Lower leg skin (tissue), 3 donors: ENCODE measurements at regions not wholly inside any gene's neighbourhood (a gene's known extent, or its start where the extent isn't known, plus 50 kb on each side); places are given as distances from the start of the nearest gene placed in this dataset.

Experiments
- POLR2A ChIP-seq, 2 donors: fragments of 450-650 bp; IDR thresholded peaks; one replicate each; pipeline ENCODE4 v1.6.1; 2016 to 2017; ENCODE audit warnings: antibody characterized with exemption in 2 of 2, mild to moderate bottlenecking in 1 of 2, moderate library complexity in 1 of 2
- TF ChIP-seq, protein P1 (sequence below), 3 donors: fragments of 450-650 bp; IDR thresholded peaks; one replicate each; pipeline ENCODE4 v1.5.1; 2016; ENCODE audit warnings: antibody characterized with exemption in 3 of 3, mild to moderate bottlenecking in 3 of 3, moderate library complexity in 2 of 3

DNA sequence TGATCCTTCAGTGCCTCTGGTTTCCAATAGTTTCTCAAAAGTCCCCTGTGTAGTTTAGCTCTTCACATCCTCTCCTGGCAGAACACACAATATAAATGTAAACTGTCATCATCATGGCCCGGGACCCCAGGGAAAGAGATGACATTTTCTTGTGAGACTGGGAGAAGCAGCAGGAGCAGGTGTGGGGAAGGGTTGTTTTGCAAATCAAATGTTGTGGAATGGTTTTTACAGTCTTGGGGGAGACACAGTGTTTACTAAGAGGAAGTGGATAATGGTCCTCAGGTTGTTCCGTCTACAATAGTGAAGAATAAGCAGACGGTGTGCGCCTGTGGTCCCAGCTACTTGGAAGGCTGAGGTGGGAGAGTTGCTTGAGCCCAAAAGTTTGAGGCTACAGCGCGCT, 159.1 kb downstream of the SEC23IP start:
- TF ChIP-seq, protein P1, sequence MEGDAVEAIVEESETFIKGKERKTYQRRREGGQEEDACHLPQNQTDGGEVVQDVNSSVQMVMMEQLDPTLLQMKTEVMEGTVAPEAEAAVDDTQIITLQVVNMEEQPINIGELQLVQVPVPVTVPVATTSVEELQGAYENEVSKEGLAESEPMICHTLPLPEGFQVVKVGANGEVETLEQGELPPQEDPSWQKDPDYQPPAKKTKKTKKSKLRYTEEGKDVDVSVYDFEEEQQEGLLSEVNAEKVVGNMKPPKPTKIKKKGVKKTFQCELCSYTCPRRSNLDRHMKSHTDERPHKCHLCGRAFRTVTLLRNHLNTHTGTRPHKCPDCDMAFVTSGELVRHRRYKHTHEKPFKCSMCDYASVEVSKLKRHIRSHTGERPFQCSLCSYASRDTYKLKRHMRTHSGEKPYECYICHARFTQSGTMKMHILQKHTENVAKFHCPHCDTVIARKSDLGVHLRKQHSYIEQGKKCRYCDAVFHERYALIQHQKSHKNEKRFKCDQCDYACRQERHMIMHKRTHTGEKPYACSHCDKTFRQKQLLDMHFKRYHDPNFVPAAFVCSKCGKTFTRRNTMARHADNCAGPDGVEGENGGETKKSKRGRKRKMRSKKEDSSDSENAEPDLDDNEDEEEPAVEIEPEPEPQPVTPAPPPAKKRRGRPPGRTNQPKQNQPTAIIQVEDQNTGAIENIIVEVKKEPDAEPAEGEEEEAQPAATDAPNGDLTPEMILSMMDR (IDR thresholded peaks at IDR 0.05), result no peak
- TF ChIP-seq POLR2A (IDR thresholded peaks at IDR 0.05), result no peak
